ENCODE measurements at regions not wholly inside any gene's neighbourhood (a gene's known extent, or its start where the extent isn't known, plus 50 kb on each side); places are given as distances from the start of the nearest gene placed in this dataset.

- no peak overlapping the region for H3K4me3 ChIP-seq (ENCODE audit: control insufficient read depth in 1 of 2, extremely low read depth in 1 of 2, low read length in 1 of 2)
- no peaks in the 10 kb centered on the region for H3K27me3 ChIP-seq (replicated peaks in 1 of 2; ENCODE audit: control insufficient read depth in 2 of 2, extremely low read depth in 1 of 2, insufficient read depth in 2 of 2, low read length in 1 of 2)
- H3K27me3 Mint-ChIP-seq, result no peaks in the 10 kb centered on the region
- 86% methylated on average over 1 of the region's 4 CpGs for WGBS (ENCODE audit: insufficient coverage)
- no peaks in the 10 kb centered on the region for H3K4me1 Mint-ChIP-seq
- POLR2A ChIA-PET, result no interaction called here
- no peaks in the 10 kb centered on the region for H3K9me3 ChIP-seq
- CTCF ChIA-PET, result no interaction called here
- no peaks in the 10 kb centered on the region for H3K36me3 ChIP-seq (ENCODE audit: control insufficient read depth in 2 of 2, extremely low read depth in 1 of 2, insufficient read depth in 1 of 2, low read length in 1 of 2)
- no peak overlapping the region for H3K27ac Mint-ChIP-seq
- DNase-seq (no peak), ATAC-seq (replicated peaks in 1 of 4) (no peak)
- H3K9me3 Mint-ChIP-seq, result peaks cover 0 to 9% (median 4%) of the 10 kb centered on the region in 3 donors
- H3K4me1 ChIP-seq (ENCODE audit: control insufficient read depth in 1 of 2, extremely low read depth in 1 of 2, insufficient read depth in 2 of 2, low read length in 2 of 2), result no peaks in the 10 kb centered on the region
- no peak overlapping the region for H3K4me3 Mint-ChIP-seq
- H3K27ac ChIP-seq (ENCODE audit: low read length), result no peak overlapping the region
- H3K36me3 Mint-ChIP-seq, result no peaks in the 10 kb centered on the region
Observed at GRCh38 chr9:30476826-30477225, 1907.6 kb upstream of the ACO1 start.

- Mint-ChIP-seq H3K27me3 (no peaks in the 10 kb centered on the region), H3K27ac (no peak overlapping the region), H3K4me1 (no peaks in the 10 kb centered on the region), H3K9me3 (peaks cover 0 to 7% (median 0%) of the 10 kb centered on the region in 3 donors), H3K36me3 (no peaks in the 10 kb centered on the region), H3K4me3 (no peak overlapping the region)
- no peaks in the 10 kb centered on the region for H3K9me3 ChIP-seq
- no peaks in the 10 kb centered on the region for H3K27me3 ChIP-seq (replicated peaks in 1 of 2; ENCODE audit: control insufficient read depth in 2 of 2, extremely low read depth in 1 of 2, insufficient read depth in 2 of 2, low read length in 1 of 2)
- POLR2A ChIA-PET, result no interaction called here
- ATAC-seq (replicated peaks in 1 of 4) (no peak), DNase-seq (no peak)
- H3K27ac ChIP-seq (ENCODE audit: low read length), result no peak overlapping the region
- H3K36me3 ChIP-seq (ENCODE audit: control insufficient read depth in 2 of 2, extremely low read depth in 1 of 2, insufficient read depth in 1 of 2, low read length in 1 of 2), result no peaks in the 10 kb centered on the region
- no peak overlapping the region for H3K4me3 ChIP-seq (ENCODE audit: control insufficient read depth in 1 of 2, extremely low read depth in 1 of 2, low read length in 1 of 2)
- H3K4me1 ChIP-seq (ENCODE audit: control insufficient read depth in 1 of 2, extremely low read depth in 1 of 2, insufficient read depth in 2 of 2, low read length in 2 of 2), result no peaks in the 10 kb centered on the region
- CTCF ChIA-PET, result no interaction called here
- WGBS (ENCODE audit: insufficient coverage), result no CpG with 5 or more reads among the region's 1 CpG
Observed at GRCh38 chr9:30478684-30479083, 1905.8 kb upstream of the ACO1 start.

GRCh38 chr9:30482499-30482898 is 1901.9 kb upstream of the ACO1 start:
- peaks cover 0 to 11% (median 3%) of the 10 kb centered on the region in 3 donors for H3K9me3 Mint-ChIP-seq
- no peaks in the 10 kb centered on the region for H3K27me3 ChIP-seq (replicated peaks in 1 of 2; ENCODE audit: control insufficient read depth in 2 of 2, extremely low read depth in 1 of 2, insufficient read depth in 2 of 2, low read length in 1 of 2)
- H3K36me3 ChIP-seq (ENCODE audit: control insufficient read depth in 2 of 2, extremely low read depth in 1 of 2, insufficient read depth in 1 of 2, low read length in 1 of 2), result no peaks in the 10 kb centered on the region
- POLR2A ChIA-PET, result no interaction called here
- DNase-seq (no peak), ATAC-seq (replicated peaks in 1 of 4) (no peak)
- no peak overlapping the region for H3K4me3 ChIP-seq (ENCODE audit: control insufficient read depth in 1 of 2, extremely low read depth in 1 of 2, low read length in 1 of 2)
- H3K27ac ChIP-seq (ENCODE audit: low read length), result no peak overlapping the region
- no peaks in the 10 kb centered on the region for H3K4me1 ChIP-seq (ENCODE audit: control insufficient read depth in 1 of 2, extremely low read depth in 1 of 2, insufficient read depth in 2 of 2, low read length in 2 of 2)
- no CpG with 5 or more reads among the region's 4 CpGs for WGBS (ENCODE audit: insufficient coverage)
- no peaks in the 10 kb centered on the region for H3K4me1 Mint-ChIP-seq
- H3K27me3 Mint-ChIP-seq, result no peaks in the 10 kb centered on the region
- H3K27ac Mint-ChIP-seq, result no peak overlapping the region
- H3K36me3 Mint-ChIP-seq, result no peaks in the 10 kb centered on the region
- H3K9me3 ChIP-seq, result no peaks in the 10 kb centered on the region
- CTCF ChIA-PET, result no interaction called here
- H3K4me3 Mint-ChIP-seq, result no peak overlapping the region

- Mint-ChIP-seq H3K27me3 (no peaks in the 10 kb centered on the region), H3K9me3 (peaks cover 0 to 14% (median 3%) of the 10 kb centered on the region in 3 donors), H3K27ac (no peak overlapping the region), H3K36me3 (no peaks in the 10 kb centered on the region), H3K4me1 (no peaks in the 10 kb centered on the region), H3K4me3 (no peak overlapping the region)
- Histone ChIP-seq H3K4me1 (ENCODE audit: control insufficient read depth in 1 of 2, extremely low read depth in 1 of 2, insufficient read depth in 2 of 2, low read length in 2 of 2) (no peaks in the 10 kb centered on the region), H3K27me3 (replicated peaks in 1 of 2; ENCODE audit: control insufficient read depth in 2 of 2, extremely low read depth in 1 of 2, insufficient read depth in 2 of 2, low read length in 1 of 2) (no peaks in the 10 kb centered on the region), H3K9me3 (no peaks in the 10 kb centered on the region), H3K27ac (ENCODE audit: low read length) (no peak overlapping the region), H3K36me3 (ENCODE audit: control insufficient read depth in 2 of 2, extremely low read depth in 1 of 2, insufficient read depth in 1 of 2, low read length in 1 of 2) (no peaks in the 10 kb centered on the region), H3K4me3 (ENCODE audit: control insufficient read depth in 1 of 2, extremely low read depth in 1 of 2, low read length in 1 of 2) (no peak overlapping the region)
- ATAC-seq (replicated peaks in 1 of 4), result no peak
- ChIA-PET POLR2A (interaction anchor here in 1 of 2 donors (0.7 kb wide), 1 partner anchor 1487 kb away, joined by 4 read pairs; no protein-coding TSS in a partner anchor), CTCF (no interaction called here)
- DNase-seq, result no peak
- no CpG with 5 or more reads among the region's 2 CpGs for WGBS (ENCODE audit: insufficient coverage)
Observed at GRCh38 chr9:30484690-30485089, 1899.8 kb upstream of the ACO1 start.

GRCh38 chr9:30504502-30504905 is 1879.9 kb upstream of the ACO1 start:
- no peak overlapping the region for H3K27ac Mint-ChIP-seq
- Histone ChIP-seq H3K9me3 (no peaks in the 10 kb centered on the region), H3K4me1 (ENCODE audit: control insufficient read depth in 1 of 2, extremely low read depth in 1 of 2, insufficient read depth in 2 of 2, low read length in 2 of 2) (no peaks in the 10 kb centered on the region), H3K27ac (ENCODE audit: low read length) (no peak overlapping the region), H3K27me3 (replicated peaks in 1 of 2; ENCODE audit: control insufficient read depth in 2 of 2, extremely low read depth in 1 of 2, insufficient read depth in 2 of 2, low read length in 1 of 2) (no peaks in the 10 kb centered on the region), H3K36me3 (ENCODE audit: control insufficient read depth in 2 of 2, extremely low read depth in 1 of 2, insufficient read depth in 1 of 2, low read length in 1 of 2) (no peaks in the 10 kb centered on the region), H3K4me3 (ENCODE audit: control insufficient read depth in 1 of 2, extremely low read depth in 1 of 2, low read length in 1 of 2) (no peak overlapping the region)
- H3K36me3 Mint-ChIP-seq, result no peaks in the 10 kb centered on the region
- H3K4me1 Mint-ChIP-seq, result no peaks in the 10 kb centered on the region
- H3K27me3 Mint-ChIP-seq, result no peaks in the 10 kb centered on the region
- H3K9me3 Mint-ChIP-seq, result no peaks in the 10 kb centered on the region
- CTCF ChIA-PET, result no interaction called here
- DNase-seq, result no peak
- no CpG with 5 or more reads among the region's 1 CpG for whole genome bisulfite sequencing (ENCODE audit: insufficient coverage)
- POLR2A ChIA-PET, result no interaction called here
- no peak overlapping the region for H3K4me3 Mint-ChIP-seq
- ATAC-seq (replicated peaks in 1 of 4), result no peak

- H3K27ac Mint-ChIP-seq, result no peak overlapping the region
- Histone ChIP-seq H3K4me1 (ENCODE audit: control insufficient read depth in 1 of 2, extremely low read depth in 1 of 2, insufficient read depth in 2 of 2, low read length in 2 of 2) (no peaks in the 10 kb centered on the region), H3K9me3 (no peaks in the 10 kb centered on the region), H3K36me3 (ENCODE audit: control insufficient read depth in 2 of 2, extremely low read depth in 1 of 2, insufficient read depth in 1 of 2, low read length in 1 of 2) (no peaks in the 10 kb centered on the region), H3K27me3 (replicated peaks in 1 of 2; ENCODE audit: control insufficient read depth in 2 of 2, extremely low read depth in 1 of 2, insufficient read depth in 2 of 2, low read length in 1 of 2) (no peaks in the 10 kb centered on the region), H3K4me3 (ENCODE audit: control insufficient read depth in 1 of 2, extremely low read depth in 1 of 2, low read length in 1 of 2) (no peak overlapping the region), H3K27ac (ENCODE audit: low read length) (no peak overlapping the region)
- H3K9me3 Mint-ChIP-seq, result no peaks in the 10 kb centered on the region
- ChIA-PET POLR2A (no interaction called here), CTCF (no interaction called here)
- WGBS (ENCODE audit: insufficient coverage), result no CpG with 5 or more reads among the region's 1 CpG
- H3K27me3 Mint-ChIP-seq, result no peaks in the 10 kb centered on the region
- H3K4me3 Mint-ChIP-seq, result no peak overlapping the region
- DNase-seq (no peak), ATAC-seq (replicated peaks in 1 of 4) (no peak)
- H3K4me1 Mint-ChIP-seq, result no peaks in the 10 kb centered on the region
- H3K36me3 Mint-ChIP-seq, result no peaks in the 10 kb centered on the region
Observed at GRCh38 chr9:30505311-30505710, 1879.1 kb upstream of the ACO1 start.

GRCh38 chr9:30506749-30507148 is 1877.7 kb upstream of the ACO1 start:
- H3K4me3 Mint-ChIP-seq, result no peak overlapping the region
- no peak overlapping the region for H3K27ac Mint-ChIP-seq

More at GRCh38 chr9:30506749-30507148, 1877.7 kb upstream of the ACO1 start:
- ChIA-PET POLR2A (no interaction called here), CTCF (no interaction called here)
- H3K27me3 Mint-ChIP-seq, result no peaks in the 10 kb centered on the region
- Histone ChIP-seq H3K4me1 (ENCODE audit: control insufficient read depth in 1 of 2, extremely low read depth in 1 of 2, insufficient read depth in 2 of 2, low read length in 2 of 2) (no peaks in the 10 kb centered on the region), H3K36me3 (ENCODE audit: control insufficient read depth in 2 of 2, extremely low read depth in 1 of 2, insufficient read depth in 1 of 2, low read length in 1 of 2) (no peaks in the 10 kb centered on the region), H3K4me3 (ENCODE audit: control insufficient read depth in 1 of 2, extremely low read depth in 1 of 2, low read length in 1 of 2) (no peak overlapping the region), H3K27me3 (replicated peaks in 1 of 2; ENCODE audit: control insufficient read depth in 2 of 2, extremely low read depth in 1 of 2, insufficient read depth in 2 of 2, low read length in 1 of 2) (no peaks in the 10 kb centered on the region), H3K27ac (ENCODE audit: low read length) (no peak overlapping the region), H3K9me3 (no peaks in the 10 kb centered on the region)
- no peaks in the 10 kb centered on the region for H3K9me3 Mint-ChIP-seq
- H3K36me3 Mint-ChIP-seq, result no peaks in the 10 kb centered on the region
- WGBS (ENCODE audit: insufficient coverage), result no CpG with 5 or more reads among the region's 2 CpGs
- DNase-seq (no peak), ATAC-seq (replicated peaks in 1 of 4) (no peak)
- H3K4me1 Mint-ChIP-seq, result no peaks in the 10 kb centered on the region

All from T-cell (primary cell).